PC-3 (cell line): ENCODE measurements at regions not wholly inside any gene's neighbourhood (a gene's known extent, or its start where the extent isn't known, plus 50 kb on each side); places are given as distances from the start of the nearest gene placed in this dataset.

Source experiments
- ATAC-seq: fragments of 200-7000 bp; cut with Tn5 transposase; 2 replicates; pipeline ENCODE4 v1.9.1; 2020; ENCODE audit warnings: mild to moderate bottlenecking, moderate library complexity
- BruUV-seq: library from RNA; stranded (reverse); fragments of 400-500 nt; replicated peaks from 2 replicates; lab custom pipeline; 2021; lab: Mats Ljungman, UMichigan
- CTCF ChIA-PET: fragments of 300-600 bp; sonication (Branson Sonifier 250); formaldehyde crosslinking; loops from one replicate; lab custom pipeline; 2022; ENCODE audit warnings: antibody characterized with exemption; lab: Charles Lee
- POLR2A ChIA-PET: fragments of 300-600 bp; sonication (Branson Sonifier 250); formaldehyde crosslinking; loops from one replicate; lab custom pipeline; 2022; ENCODE audit warnings: antibody characterized with exemption; ENCODE audit not compliant: unreplicated experiment; lab: Charles Lee
- DNase-seq: peaks from one replicate; pipeline ENCODE4 v3.0.0-alpha.2; 2015
- H2AFZ ChIP-seq: fragments of 300-600 bp; sonication (generic); 2 replicates; pipeline ENCODE4 v1.6.0; 2016; ENCODE audit warnings: antibody characterized with exemption, low read length
- H3F3A ChIP-seq: fragments of 300-600 bp; sonication (generic); one replicate; pipeline ENCODE4 v1.6.0; 2017; ENCODE audit warnings: antibody characterized with exemption, low read length, control low read depth, mild to moderate bottlenecking; ENCODE audit not compliant: unreplicated experiment
- H3K27ac ChIP-seq: fragments of 300-600 bp; sonication (generic); 2 replicates; pipeline ENCODE4 v1.5.1; 2016; ENCODE audit warnings: mild to moderate bottlenecking, low read length
- H3K27me3 ChIP-seq: fragments of 300-600 bp; sonication (generic); 2 replicates; pipeline ENCODE4 v1.6.1; 2016; ENCODE audit warnings: low read length, mixed read lengths
- H3K36me3 ChIP-seq: fragments of 300-600 bp; sonication (generic); 2 replicates; pipeline ENCODE4 v1.6.1; 2016; ENCODE audit warnings: low read depth, mixed run types, low read length, mixed read lengths
- H3K4me1 ChIP-seq: fragments of 300-600 bp; sonication (generic); 2 replicates; pipeline ENCODE4 v1.5.1; 2016; ENCODE audit warnings: low read length; ENCODE audit not compliant: insufficient read depth
- H3K4me2 ChIP-seq: fragments of 300-600 bp; sonication (generic); 2 replicates; pipeline ENCODE4 v1.6.0; 2016; ENCODE audit warnings: low read length
- H3K4me3 ChIP-seq: fragments of 300-600 bp; sonication (generic); 2 replicates; pipeline ENCODE4 v1.5.1; 2016; ENCODE audit warnings: mild to moderate bottlenecking, low read length, mixed read lengths
- H3K79me2 ChIP-seq: fragments of 300-600 bp; sonication (generic); 2 replicates; pipeline ENCODE4 v1.6.1; 2017; ENCODE audit warnings: low read length, mixed read lengths
- H3K9ac ChIP-seq: fragments of 300-600 bp; sonication (generic); 2 replicates; pipeline ENCODE4 v1.6.0; 2016; ENCODE audit warnings: mild to moderate bottlenecking, low read length
- H3K9me2 ChIP-seq: fragments of 300-600 bp; sonication (generic); replicated peaks from 2 replicates; pipeline ENCODE4 v1.6.1; 2016; ENCODE audit warnings: mixed run types, low read length, mixed read lengths
- H3K9me3 ChIP-seq: fragments of 300-600 bp; sonication (generic); 2 replicates; pipeline ENCODE4 v1.6.1; 2016; ENCODE audit warnings: low read length, mixed read lengths
- H4K20me1 ChIP-seq: fragments of 300-600 bp; sonication (generic); 2 replicates; pipeline ENCODE4 v1.6.1; 2016; ENCODE audit warnings: low read length, mixed read lengths
- CTCF ChIP-seq: fragments of 300-600 bp; sonication (generic); conservative IDR thresholded peaks from 2 replicates; pipeline ENCODE4 v1.5.1; 2017; ENCODE audit warnings: antibody characterized with exemption, low read depth, mild to moderate bottlenecking, low read length
- EZH2 ChIP-seq: fragments of 300-600 bp; sonication (generic); IDR thresholded peaks from one replicate; pipeline ENCODE4 v1.6.1; 2017; ENCODE audit warnings: antibody characterized with exemption, mild to moderate bottlenecking, low read length; ENCODE audit not compliant: unreplicated experiment
- EZH2phosphoT487 ChIP-seq: fragments of 300-600 bp; sonication (generic); IDR thresholded peaks from 2 replicates; pipeline ENCODE4 v1.6.1; 2018; ENCODE audit warnings: mild to moderate bottlenecking, antibody characterized with exemption, low read length, borderline replicate concordance
- intact Hi-C: fragments of 100-400 bp; cut with micrococcal nuclease; formaldehyde crosslinking; loops from 2 replicates; pipeline ENCODE4 v1.9.0; 2023

- Histone ChIP-seq H3K9me2 (no peaks in the 10 kb centered on the region), H3K9me3 (no peaks in the 10 kb centered on the region), H3K79me2 (no peaks in the 10 kb centered on the region), H4K20me1 (no peaks in the 10 kb centered on the region), H3F3A (no peaks in the 10 kb centered on the region), H3K9ac (no peak overlapping the region), H3K4me2 (no peak overlapping the region), H3K4me1 (no peaks in the 10 kb centered on the region), H3K27me3 (no peaks in the 10 kb centered on the region), H3K4me3 (no peak overlapping the region), H3K27ac (no peak overlapping the region), H2AFZ (no peak overlapping the region), H3K36me3 (no peaks in the 10 kb centered on the region)
- POLR2A ChIA-PET: no interaction called here
- ATAC-seq: no peak
- no TSS peak for BruUV-seq
- CTCF ChIA-PET: no interaction called here
- TF ChIP-seq EZH2phosphoT487 (no peak), EZH2 (no peak), CTCF (no peak)
- intact Hi-C loops: no loop called here
- no peak for DNase-seq
Observed at GRCh38 chr16:27692576-27692975, 142.6 kb downstream of the KATNIP start.

- Histone ChIP-seq H3K4me1 (no peaks in the 10 kb centered on the region), H3K9ac (no peak overlapping the region), H3K4me3 (no peak overlapping the region), H3K27me3 (no peaks in the 10 kb centered on the region), H3K9me3 (no peaks in the 10 kb centered on the region), H2AFZ (no peak overlapping the region), H3K36me3 (no peaks in the 10 kb centered on the region), H3K9me2 (no peaks in the 10 kb centered on the region), H4K20me1 (no peaks in the 10 kb centered on the region), H3K79me2 (no peaks in the 10 kb centered on the region), H3F3A (no peaks in the 10 kb centered on the region), H3K27ac (no peak overlapping the region), H3K4me2 (no peak overlapping the region)
- intact Hi-C loops: no loop called here
- ChIA-PET CTCF (no interaction called here), POLR2A (no interaction called here)
- BruUV-seq: no TSS peak
- TF ChIP-seq EZH2phosphoT487 (no peak), CTCF (no peak), EZH2 (no peak)
- DNase-seq: no peak
- ATAC-seq: no peak
Observed at GRCh38 chr16:27695161-27695560, 145.2 kb downstream of the KATNIP start.

GRCh38 chr16:27698266-27698665 is 148.3 kb downstream of the KATNIP start:
- ChIA-PET POLR2A (no interaction called here), CTCF (no interaction called here)
- TF ChIP-seq EZH2 (no peak), CTCF (peak; percentile 49), EZH2phosphoT487 (no peak)
- no peak for DNase-seq
- Histone ChIP-seq H4K20me1 (no peaks in the 10 kb centered on the region), H2AFZ (no peak overlapping the region), H3K9me2 (no peaks in the 10 kb centered on the region), H3K36me3 (no peaks in the 10 kb centered on the region), H3K9me3 (no peaks in the 10 kb centered on the region), H3K4me3 (no peak overlapping the region), H3K4me2 (no peak overlapping the region), H3K79me2 (no peaks in the 10 kb centered on the region), H3F3A (no peaks in the 10 kb centered on the region), H3K4me1 (no peaks in the 10 kb centered on the region), H3K27me3 (no peaks in the 10 kb centered on the region), H3K27ac (no peak overlapping the region), H3K9ac (no peak overlapping the region)
- BruUV-seq: no TSS peak
- ATAC-seq: no peak
- intact Hi-C loops: no loop called here
